LNCaP clone FGC (cell line): ENCODE measurements at regions not wholly inside any gene's neighbourhood (a gene's known extent, or its start where the extent isn't known, plus 50 kb on each side); places are given as distances from the start of the nearest gene placed in this dataset.

Experiments used
- DNase-seq: peaks from one replicate; pipeline ENCODE4 v3.0.0-alpha.2; 2011; ENCODE audit warnings: low read depth
- H3K4me3 ChIP-seq: 2 replicates; pipeline ENCODE4 v1.5.1; 2011; ENCODE audit warnings: mild to moderate bottlenecking, low read depth, low read length, control low read depth
- CTCF ChIP-seq: IDR thresholded peaks from 2 replicates; pipeline ENCODE4 v1.5.1; 2012; ENCODE audit warnings: mild to moderate bottlenecking; ENCODE audit not compliant: control insufficient read depth, insufficient read depth; ENCODE audit errors: extremely low read depth

GRCh38 chr4:77332696-77333270 is 175.8 kb downstream of the CCNG2 start:
- DNase-seq = no peak
- H3K4me3 ChIP-seq = no peak overlapping the region
- TF ChIP-seq CTCF = no peak

GRCh38 chr4:77336411-77337142 is 179.6 kb downstream of the CCNG2 start:
- no peak for DNase-seq
- TF ChIP-seq CTCF = no peak

DNA sequence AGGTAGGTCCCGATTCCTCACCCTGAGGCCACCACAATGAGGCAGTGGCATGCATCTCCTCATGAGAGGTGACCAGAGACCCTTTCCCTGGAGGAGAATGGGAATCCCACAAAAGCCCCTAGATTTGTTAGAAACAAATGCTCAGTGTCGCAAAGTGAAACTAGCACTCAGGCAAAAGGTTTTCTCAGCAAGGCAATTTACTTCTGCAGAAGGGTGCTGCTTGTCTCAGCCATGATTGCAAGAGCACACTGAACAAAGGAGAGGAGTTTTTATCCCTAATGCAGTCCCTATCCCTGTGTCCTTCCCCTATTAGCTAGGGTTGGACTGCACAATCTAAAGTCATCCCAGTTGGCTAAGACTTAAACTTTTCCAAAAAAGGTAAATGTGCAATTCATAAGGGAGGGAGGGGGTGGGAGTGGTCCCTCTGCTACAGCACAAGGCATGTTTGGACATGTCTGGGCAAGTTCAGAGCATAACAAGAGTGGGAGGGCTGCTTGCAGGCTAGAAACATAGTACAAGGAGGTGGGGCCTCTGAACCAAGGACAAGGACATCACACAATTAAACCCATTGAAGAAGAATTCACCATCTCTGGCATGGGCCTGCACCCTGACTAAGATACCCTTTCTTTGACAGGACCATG is 185.3 kb downstream of the CCNG2 start:
- TF ChIP-seq CTCF = no peak
- DNase-seq = no peak
- H3K4me3 ChIP-seq = no peak overlapping the region

More at GRCh38 chr4:77336411-77337142, 179.6 kb downstream of the CCNG2 start:
- H3K4me3 ChIP-seq = no peak overlapping the region

- TF ChIP-seq CTCF = no peak
- DNase-seq = no peak
- no peak overlapping the region for H3K4me3 ChIP-seq
Observed at GRCh38 chr4:77344001-77344400, 187.0 kb downstream of the CCNG2 start.

GRCh38 chr4:77344784-77345183 is 187.8 kb downstream of the CCNG2 start:
- TF ChIP-seq CTCF = no peak
- H3K4me3 ChIP-seq = no peak overlapping the region
- no peak for DNase-seq

DNA sequence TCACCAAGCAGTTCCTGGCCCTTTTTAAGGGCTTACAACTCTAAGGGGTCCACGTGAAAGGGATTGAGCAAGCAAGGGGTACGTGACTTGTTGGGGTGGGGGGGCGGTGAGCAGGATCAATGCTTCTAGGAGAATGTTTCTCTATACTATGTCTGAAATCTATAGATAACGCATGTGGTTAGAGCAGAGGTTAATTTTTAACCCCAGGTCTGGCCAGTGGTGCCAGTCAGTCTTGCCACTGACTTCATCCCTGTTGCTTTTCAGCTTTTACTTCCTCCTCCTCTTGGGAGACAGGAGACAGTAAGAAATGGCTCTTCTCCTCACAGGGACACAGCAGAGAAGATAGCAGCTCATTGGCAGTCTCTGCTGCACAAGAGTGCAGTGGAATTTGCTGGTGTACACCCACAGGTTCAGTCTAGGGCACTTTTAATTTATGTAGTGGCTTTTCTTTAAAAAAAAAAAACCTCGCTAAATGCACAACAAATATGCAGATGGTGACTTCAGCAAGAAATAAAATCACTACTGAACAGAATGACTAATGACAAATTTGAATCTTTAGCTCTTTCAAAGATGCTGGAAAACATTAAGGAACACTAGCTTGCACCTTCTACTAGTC is 190.5 kb downstream of the CCNG2 start:
- no peak for DNase-seq
- TF ChIP-seq CTCF = no peak
- H3K4me3 ChIP-seq = no peak overlapping the region
